Retina (tissue), 1 donor: ENCODE measurements at regions not wholly inside any gene's neighbourhood (a gene's known extent, or its start where the extent isn't known, plus 50 kb on each side); places are given as distances from the start of the nearest gene placed in this dataset.
A peak's percentile ranks its signal among the peaks of the same experiment; 100 is the strongest.
"Not testable (repeated sequence)": the region's sequence is repeated elsewhere in the genome, so short reads cannot be mapped to it uniquely, and the experiment has no call there.

ENCODE experiments used
- DNase-seq: peaks from one replicate; pipeline ENCODE4 v3.0.0-alpha.2; 2016

- no peak for DNase-seq
These were observed 145.8 kb downstream of the BARX1 start for GRCh38 chr9:93809204-93809940.

- no peak for DNase-seq
These were observed 146.8 kb downstream of the BARX1 start for GRCh38 chr9:93808115-93809029.

- peak; percentile 40 for DNase-seq
These were observed 147.7 kb downstream of the BARX1 start for GRCh38 chr9:93807166-93808074.

GRCh38 chr9:93801581-93802284 lies 153.4 kb downstream of the BARX1 start:
- DNase-seq, result no peak

GRCh38 chr9:93801120-93801519 lies 154.0 kb downstream of the BARX1 start:
- DNase-seq, result no peak

GRCh38 chr9:93792358-93792757 lies 162.8 kb downstream of the BARX1 start:
- no peak for DNase-seq

- no peak for DNase-seq
These were observed 169.0 kb downstream of the BARX1 start for GRCh38 chr9:93786204-93786603.

- DNase-seq, result no peak
These were observed 178.3 kb downstream of the BARX1 start for GRCh38 chr9:93776873-93777272.

GRCh38 chr9:93776256-93776655 lies 178.9 kb downstream of the BARX1 start:
- DNase-seq, result no peak

GRCh38 chr9:93774331-93775102 lies 180.6 kb downstream of the BARX1 start:
- no peak for DNase-seq

GRCh38 chr9:93771276-93771675 lies 183.9 kb downstream of the BARX1 start:
- DNase-seq, result no peak

- DNase-seq, result no peak
These were observed 185.4 kb downstream of the PHF2 start for GRCh38 chr9:93761822-93762221.

- no peak for DNase-seq
These were observed 173.7 kb downstream of the PHF2 start for GRCh38 chr9:93750045-93750444.

GRCh38 chr9:93748827-93749226 lies 172.4 kb downstream of the PHF2 start:
- DNase-seq, result not testable (repeated sequence)

GRCh38 chr9:93731963-93732362 lies 155.6 kb downstream of the PHF2 start:
- no peak for DNase-seq

GRCh38 chr9:93730648-93731047 lies 154.3 kb downstream of the PHF2 start:
- no peak for DNase-seq

GRCh38 chr9:93730217-93730616 lies 153.8 kb downstream of the PHF2 start:
- DNase-seq, result no peak
